ENCODE measurements at regions not wholly inside any gene's neighbourhood (a gene's known extent, or its start where the extent isn't known, plus 50 kb on each side); places are given as distances from the start of the nearest gene placed in this dataset.

DNA sequence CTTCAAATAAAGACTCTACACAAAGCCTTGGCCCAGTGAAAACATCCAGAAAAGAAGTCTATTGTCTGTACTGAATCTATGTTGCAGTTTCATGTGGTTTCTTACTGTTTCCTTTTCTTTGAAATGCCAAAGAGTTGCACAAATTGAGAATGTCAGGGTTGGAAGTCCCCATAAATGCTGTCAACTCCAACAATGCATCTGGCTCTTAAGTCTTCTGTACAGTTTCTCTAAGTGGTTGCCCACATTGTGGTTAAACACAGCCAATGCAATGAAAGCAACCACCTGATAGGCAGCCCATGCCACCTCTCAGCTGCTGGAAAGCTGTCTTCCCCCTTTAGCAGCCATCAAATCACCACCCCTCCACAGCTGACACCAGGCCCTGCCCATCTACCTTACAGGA lies 67.2 kb upstream of the C1GALT1C1 start:
- Histone ChIP-seq H3K4me3 (no peak overlapping the region), H3K27ac (no peak overlapping the region)
- intact Hi-C loops (cut with DNase I): no loop called here

GRCh38 chrX:120692319-120692718 lies 62.5 kb upstream of the C1GALT1C1 start:
- Histone ChIP-seq H3K27ac (no peak overlapping the region), H3K27me3 (no peaks in the 10 kb centered on the region), H3K36me3 (no peaks in the 10 kb centered on the region), H3K4me1 (no peaks in the 10 kb centered on the region), H3K9me3 (no peaks in the 10 kb centered on the region), H3K4me3 (no peak overlapping the region)
- TF ChIP-seq POLR2A (IDR thresholded peaks at IDR 0.05) (no peak), POLR2AphosphoS5 (IDR thresholded peaks at IDR 0.05) (no peak), EP300 (IDR thresholded peaks at IDR 0.05) (no peak)
- TF ChIP-seq, protein P1, sequence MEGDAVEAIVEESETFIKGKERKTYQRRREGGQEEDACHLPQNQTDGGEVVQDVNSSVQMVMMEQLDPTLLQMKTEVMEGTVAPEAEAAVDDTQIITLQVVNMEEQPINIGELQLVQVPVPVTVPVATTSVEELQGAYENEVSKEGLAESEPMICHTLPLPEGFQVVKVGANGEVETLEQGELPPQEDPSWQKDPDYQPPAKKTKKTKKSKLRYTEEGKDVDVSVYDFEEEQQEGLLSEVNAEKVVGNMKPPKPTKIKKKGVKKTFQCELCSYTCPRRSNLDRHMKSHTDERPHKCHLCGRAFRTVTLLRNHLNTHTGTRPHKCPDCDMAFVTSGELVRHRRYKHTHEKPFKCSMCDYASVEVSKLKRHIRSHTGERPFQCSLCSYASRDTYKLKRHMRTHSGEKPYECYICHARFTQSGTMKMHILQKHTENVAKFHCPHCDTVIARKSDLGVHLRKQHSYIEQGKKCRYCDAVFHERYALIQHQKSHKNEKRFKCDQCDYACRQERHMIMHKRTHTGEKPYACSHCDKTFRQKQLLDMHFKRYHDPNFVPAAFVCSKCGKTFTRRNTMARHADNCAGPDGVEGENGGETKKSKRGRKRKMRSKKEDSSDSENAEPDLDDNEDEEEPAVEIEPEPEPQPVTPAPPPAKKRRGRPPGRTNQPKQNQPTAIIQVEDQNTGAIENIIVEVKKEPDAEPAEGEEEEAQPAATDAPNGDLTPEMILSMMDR (IDR thresholded peaks at IDR 0.05): no peak
- no peak for DNase-seq
- intact Hi-C loops (cut with DNase I): no loop called here
- 30 to 82% methylated on average over 2 of the region's 2 CpGs for WGBS, 2 donors

More for the DNA sequence above, 67.2 kb upstream of the C1GALT1C1 start:
- no peak for TF ChIP-seq EP300 (IDR thresholded peaks at IDR 0.05)
- TF ChIP-seq, protein P1 (IDR thresholded peaks at IDR 0.05): no peak
- no peak for TF ChIP-seq POLR2A (IDR thresholded peaks at IDR 0.05)
- no peak for TF ChIP-seq POLR2AphosphoS5 (IDR thresholded peaks at IDR 0.05)
- Histone ChIP-seq H3K4me1 (no peaks in the 10 kb centered on the region), H3K27me3 (no peaks in the 10 kb centered on the region), H3K9me3 (no peaks in the 10 kb centered on the region), H3K36me3 (no peaks in the 10 kb centered on the region)
- DNase-seq: no peak

DNA sequence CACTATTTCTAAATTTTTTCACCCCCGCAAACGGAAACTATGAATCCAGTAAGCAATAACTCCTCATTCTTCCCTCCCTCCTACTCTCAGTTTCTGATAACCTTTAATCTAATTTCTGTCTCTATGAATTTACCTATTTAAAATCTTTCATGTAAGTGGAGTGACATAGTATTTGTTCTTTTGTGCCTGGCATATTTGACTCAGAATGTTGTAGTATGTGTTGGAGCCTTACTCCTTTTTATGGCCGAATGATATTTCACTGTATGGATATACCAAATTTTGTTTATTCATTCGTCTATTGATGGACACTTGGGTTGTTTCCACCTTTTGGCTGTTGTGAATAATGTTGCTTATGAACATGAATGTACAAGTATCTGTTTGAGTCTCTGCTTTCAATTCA lies 61.1 kb upstream of the C1GALT1C1 start:
- H3K36me3 ChIP-seq: no peaks in the 10 kb centered on the region
- H3K4me3 ChIP-seq: no peak overlapping the region
- no peak for TF ChIP-seq POLR2AphosphoS5 (IDR thresholded peaks at IDR 0.05)
- TF ChIP-seq EP300 (IDR thresholded peaks at IDR 0.05): no peak
- TF ChIP-seq, protein P1 (IDR thresholded peaks at IDR 0.05): no peak
- no peak for TF ChIP-seq POLR2A (IDR thresholded peaks at IDR 0.05)
- WGBS, 2 donors: 89 to 91% methylated on average over 4 of the region's 4 CpGs
- no peaks in the 10 kb centered on the region for H3K27me3 ChIP-seq
- intact Hi-C loops (cut with DNase I): no loop called here
- H3K4me1 ChIP-seq: no peaks in the 10 kb centered on the region
- no peak overlapping the region for H3K27ac ChIP-seq
- no peak for DNase-seq
- H3K9me3 ChIP-seq: no peaks in the 10 kb centered on the region

- no peaks in the 10 kb centered on the region for H3K27me3 ChIP-seq
- 78 to 88% methylated on average over 3 of the region's 3 CpGs for WGBS, 2 donors
Measured at GRCh38 chrX:120690344-120690743, 60.5 kb upstream of the C1GALT1C1 start.

GRCh38 chrX:120680090-120680489 lies 50.2 kb upstream of the C1GALT1C1 start:
- TF ChIP-seq, protein P1 (IDR thresholded peaks at IDR 0.05): no peak
- TF ChIP-seq POLR2AphosphoS5 (IDR thresholded peaks at IDR 0.05) (no peak), EP300 (IDR thresholded peaks at IDR 0.05) (no peak), POLR2A (IDR thresholded peaks at IDR 0.05) (no peak)
- Histone ChIP-seq H3K27me3 (no peaks in the 10 kb centered on the region), H3K36me3 (no peaks in the 10 kb centered on the region), H3K9me3 (no peaks in the 10 kb centered on the region), H3K4me3 (no peak overlapping the region), H3K4me1 (no peaks in the 10 kb centered on the region), H3K27ac (no peak overlapping the region)
- 89 to 90% methylated on average over 5 of the region's 5 CpGs for WGBS, 2 donors
- no peak for DNase-seq
- intact Hi-C loops (cut with DNase I): no loop called here

More at GRCh38 chrX:120690344-120690743, 60.5 kb upstream of the C1GALT1C1 start:
- Histone ChIP-seq H3K27ac (no peak overlapping the region), H3K36me3 (no peaks in the 10 kb centered on the region), H3K9me3 (no peaks in the 10 kb centered on the region), H3K4me1 (no peaks in the 10 kb centered on the region), H3K4me3 (no peak overlapping the region)
- intact Hi-C loops (cut with DNase I): no loop called here
- TF ChIP-seq POLR2AphosphoS5 (IDR thresholded peaks at IDR 0.05): no peak
- no peak for TF ChIP-seq POLR2A (IDR thresholded peaks at IDR 0.05)
- TF ChIP-seq, protein P1 (IDR thresholded peaks at IDR 0.05): no peak
- TF ChIP-seq EP300 (IDR thresholded peaks at IDR 0.05): no peak
- no peak for DNase-seq

All from sigmoid colon (tissue), 6 donors.